MG63 (cell line): ENCODE measurements at regions not wholly inside any gene's neighbourhood (a gene's known extent, or its start where the extent isn't known, plus 50 kb on each side); places are given as distances from the start of the nearest gene placed in this dataset.
"Not testable (repeated sequence)": the region's sequence is repeated elsewhere in the genome, so short reads cannot be mapped to it uniquely, and the experiment has no call there.

ENCODE experiments used
- DNase-seq: peaks from one replicate; pipeline ENCODE4 v3.0.0-alpha.2; 2020
- H3K27me3 ChIP-seq: fragments of 250-450 bp; sonication (Bioruptor Pico); 2 replicates; pipeline ENCODE4 v1.5.1; 2020; ENCODE audit warnings: mild to moderate bottlenecking, moderate library complexity
- H3K36me3 ChIP-seq: fragments of 250-450 bp; sonication (Bioruptor Pico); 2 replicates; pipeline ENCODE4 v1.5.1; 2020; ENCODE audit warnings: mild to moderate bottlenecking, moderate library complexity
- H3K4me3 ChIP-seq: fragments of 250-450 bp; sonication (Bioruptor Pico); 2 replicates; pipeline ENCODE4 v1.5.1; 2020; ENCODE audit warnings: mild to moderate bottlenecking, moderate library complexity
- H3K9me3 ChIP-seq: fragments of 250-450 bp; sonication (Bioruptor Pico); 2 replicates; pipeline ENCODE4 v1.5.1; 2020; ENCODE audit warnings: mild to moderate bottlenecking, moderate library complexity

DNA sequence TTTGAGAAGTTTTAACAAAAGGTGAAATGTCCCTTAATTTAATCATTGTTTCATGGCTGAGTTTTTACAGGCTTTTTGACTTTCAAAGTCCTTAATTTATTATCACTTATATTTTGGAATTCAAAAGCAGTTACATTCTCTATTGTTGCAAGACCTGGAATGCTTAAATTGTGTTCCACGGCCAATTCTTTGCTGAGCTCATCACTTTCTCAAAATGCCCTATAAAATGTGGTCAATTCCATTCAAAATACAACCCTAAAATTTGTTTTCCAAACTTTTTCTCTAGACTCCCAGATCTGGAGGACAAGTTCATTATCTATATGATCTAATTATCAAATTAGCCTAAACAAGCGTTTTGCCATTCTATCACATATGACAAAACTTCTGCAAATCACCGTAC, 1051.2 kb downstream of the TDRD15 start:
- Histone ChIP-seq H3K4me3 (no peak overlapping the region), H3K9me3 (no peaks in the 10 kb centered on the region), H3K36me3 (no peaks in the 10 kb centered on the region), H3K27me3 (no peaks in the 10 kb centered on the region; the same call in 1 of the 2 replicates)
- DNase-seq, result no peak

DNA sequence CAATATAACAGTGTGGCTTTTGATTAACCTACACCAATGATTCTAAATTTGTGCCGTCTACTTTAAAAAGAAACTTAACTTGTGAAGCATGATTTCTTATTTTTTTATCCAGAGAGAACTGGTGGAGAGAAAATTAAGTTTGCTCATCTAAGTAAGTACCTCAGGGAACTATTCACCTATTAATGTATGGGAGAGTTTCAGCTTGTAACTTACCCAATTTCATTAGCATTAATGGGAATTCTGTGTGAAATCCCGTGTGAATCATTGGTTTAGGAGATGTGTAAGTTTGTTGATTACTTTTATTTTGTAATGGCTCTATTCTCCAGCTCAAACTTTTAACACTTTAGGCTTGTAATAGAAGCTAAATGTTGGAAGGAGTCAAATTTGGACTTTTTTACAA, 1061.5 kb downstream of the TDRD15 start:
- Histone ChIP-seq H3K27me3 (no peaks in the 10 kb centered on the region), H3K9me3 (no peaks in the 10 kb centered on the region), H3K36me3 (no peaks in the 10 kb centered on the region), H3K4me3 (no peak overlapping the region)
- DNase-seq, result no peak

- H3K36me3 ChIP-seq, H3K9me3 ChIP-seq, H3K27me3 ChIP-seq, DNase-seq, H3K4me3 ChIP-seq: not testable (repeated sequence)
Measured at GRCh38 chr2:22186261-22186828, 1062.6 kb downstream of the TDRD15 start.

GRCh38 chr2:22189893-22190480, 1066.2 kb downstream of the TDRD15 start:
- DNase-seq, result no peak
- Histone ChIP-seq H3K4me3 (no peak overlapping the region), H3K27me3 (no peaks in the 10 kb centered on the region), H3K36me3 (no peaks in the 10 kb centered on the region), H3K9me3 (no peaks in the 10 kb centered on the region)

DNA sequence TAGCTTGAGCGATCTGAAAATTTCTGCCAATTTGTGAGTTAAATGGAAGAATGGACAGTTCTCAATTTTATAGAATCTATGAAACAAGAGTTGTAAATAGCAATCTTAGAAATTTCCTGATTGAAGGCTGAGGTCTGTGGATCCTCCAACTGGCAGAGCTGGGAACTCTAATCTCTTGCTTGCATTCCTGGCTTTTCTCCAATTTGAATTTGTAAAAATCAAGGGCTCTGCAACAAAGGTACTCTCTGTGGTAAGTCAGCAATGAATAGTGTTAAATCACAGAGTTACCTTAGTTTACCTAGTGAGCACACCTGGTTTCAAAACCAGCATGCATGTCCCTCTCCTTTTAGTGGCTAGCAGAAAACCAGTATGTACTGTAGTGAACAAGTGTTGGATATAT, 1070.5 kb downstream of the TDRD15 start:
- H3K36me3 ChIP-seq, result no peaks in the 10 kb centered on the region
- no peaks in the 10 kb centered on the region for H3K9me3 ChIP-seq
- H3K27me3 ChIP-seq, result no peaks in the 10 kb centered on the region
- no peak overlapping the region for H3K4me3 ChIP-seq
- no peak for DNase-seq

DNA sequence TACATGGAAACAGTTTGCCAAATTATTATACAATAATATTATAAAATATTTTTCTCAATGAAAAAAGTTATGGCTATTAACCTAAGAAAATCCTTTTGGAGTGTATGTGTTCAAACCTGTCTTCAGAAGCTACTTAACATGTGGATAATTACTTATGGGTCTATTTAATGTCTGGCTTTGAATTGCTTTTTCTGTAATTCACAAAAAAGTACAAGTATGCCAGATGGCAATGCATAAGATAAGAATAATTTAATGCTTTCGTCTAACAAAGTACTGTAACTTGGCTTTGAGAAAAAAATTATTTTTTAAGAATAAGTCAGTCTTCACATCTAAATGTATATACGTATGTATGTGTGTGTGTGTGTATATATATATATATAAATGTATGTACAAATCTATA, 1073.0 kb downstream of the TDRD15 start:
- Histone ChIP-seq H3K36me3 (no peaks in the 10 kb centered on the region), H3K4me3 (no peak overlapping the region), H3K27me3 (no peaks in the 10 kb centered on the region), H3K9me3 (no peaks in the 10 kb centered on the region)
- no peak for DNase-seq

DNA sequence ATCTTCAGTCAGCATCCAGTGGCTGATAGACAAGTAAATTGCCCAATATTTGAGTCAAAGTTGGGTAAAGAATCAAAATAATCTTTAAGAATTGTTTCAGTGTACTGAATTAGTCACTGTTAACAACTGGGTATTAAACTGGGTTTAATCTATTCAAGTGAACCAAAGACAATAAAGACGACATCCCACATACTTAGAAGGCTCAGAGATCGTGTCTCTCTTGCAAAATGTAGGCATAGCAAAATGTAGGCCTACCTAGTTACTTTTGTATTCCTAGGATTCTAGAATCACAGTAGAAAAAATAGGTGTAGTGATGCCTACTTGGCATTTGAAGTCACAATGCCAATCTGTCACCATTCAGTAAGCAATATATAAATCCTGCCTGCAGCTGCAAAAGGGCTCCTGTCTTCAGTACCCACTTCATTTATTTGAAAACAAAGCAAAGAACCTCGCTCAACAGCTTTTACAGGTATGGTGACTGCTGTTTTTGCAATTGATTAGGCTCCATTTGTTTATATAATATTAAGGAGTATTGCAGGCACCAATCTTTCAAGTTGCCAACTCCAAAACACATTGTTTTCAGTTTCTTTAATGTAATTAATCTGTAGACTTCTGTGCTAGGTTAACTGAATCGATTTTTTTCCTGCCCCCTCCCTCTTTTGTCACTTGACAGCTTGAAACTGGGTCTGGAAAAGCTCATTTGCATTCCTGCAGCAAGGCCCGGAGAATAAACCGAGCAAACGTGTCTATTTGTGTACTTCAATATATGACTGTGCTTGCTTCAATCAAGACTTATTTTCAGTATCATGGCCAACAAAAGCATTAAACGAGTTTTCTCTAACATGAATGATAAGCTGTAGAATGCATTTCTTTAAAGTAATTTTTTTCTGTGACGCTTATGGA, 1074.9 kb downstream of the TDRD15 start:
- no peak for DNase-seq
- H3K36me3 ChIP-seq, result no peaks in the 10 kb centered on the region
- no peaks in the 10 kb centered on the region for H3K27me3 ChIP-seq
- H3K9me3 ChIP-seq, result no peaks in the 10 kb centered on the region
- H3K4me3 ChIP-seq, result no peak overlapping the region

GRCh38 chr2:22199994-22200393, 1076.2 kb downstream of the TDRD15 start:
- no peaks in the 10 kb centered on the region for H3K27me3 ChIP-seq
- DNase-seq, result no peak

GRCh38 chr2:22209545-22209944, 1085.8 kb downstream of the TDRD15 start:
- no peaks in the 10 kb centered on the region for H3K36me3 ChIP-seq
- no peak overlapping the region for H3K4me3 ChIP-seq
- DNase-seq, result no peak
- no peaks in the 10 kb centered on the region for H3K9me3 ChIP-seq
- H3K27me3 ChIP-seq, result no peaks in the 10 kb centered on the region

More at GRCh38 chr2:22199994-22200393, 1076.2 kb downstream of the TDRD15 start:
- no peaks in the 10 kb centered on the region for H3K9me3 ChIP-seq
- no peak overlapping the region for H3K4me3 ChIP-seq
- no peaks in the 10 kb centered on the region for H3K36me3 ChIP-seq

GRCh38 chr2:22213237-22213636, 1089.5 kb downstream of the TDRD15 start:
- H3K4me3 ChIP-seq, result no peak overlapping the region

DNA sequence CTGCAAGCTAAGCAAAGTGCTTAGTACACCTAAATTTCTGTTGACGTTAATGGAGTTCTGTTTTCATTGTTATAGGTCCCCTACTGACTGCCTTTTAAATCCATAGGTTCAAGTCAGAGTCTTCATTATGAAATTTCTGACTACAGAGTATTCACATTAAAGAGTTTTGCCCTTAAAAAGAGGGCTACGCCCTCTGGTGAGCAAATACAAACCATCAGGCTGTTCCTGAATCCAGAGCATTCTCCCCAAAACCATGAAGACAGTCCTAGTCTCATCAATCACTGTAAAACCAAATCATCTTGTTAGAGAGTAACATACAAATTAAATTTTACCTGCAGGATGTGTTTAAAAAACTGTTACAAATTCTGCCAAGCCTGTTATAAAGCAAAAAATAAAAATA, 1091.7 kb downstream of the TDRD15 start:
- no peaks in the 10 kb centered on the region for H3K36me3 ChIP-seq
- H3K4me3 ChIP-seq, result no peak overlapping the region
- DNase-seq, result no peak
- no peaks in the 10 kb centered on the region for H3K9me3 ChIP-seq
- no peaks in the 10 kb centered on the region for H3K27me3 ChIP-seq

More at GRCh38 chr2:22213237-22213636, 1089.5 kb downstream of the TDRD15 start:
- Histone ChIP-seq H3K36me3 (no peaks in the 10 kb centered on the region), H3K9me3 (no peaks in the 10 kb centered on the region), H3K27me3 (no peaks in the 10 kb centered on the region)
- no peak for DNase-seq

GRCh38 chr2:22217881-22218280, 1094.1 kb downstream of the TDRD15 start:
- Histone ChIP-seq H3K36me3 (no peaks in the 10 kb centered on the region), H3K9me3 (no peaks in the 10 kb centered on the region), H3K4me3 (no peak overlapping the region), H3K27me3 (no peaks in the 10 kb centered on the region)
- no peak for DNase-seq

- Histone ChIP-seq H3K4me3 (no peak overlapping the region), H3K36me3 (no peaks in the 10 kb centered on the region), H3K27me3 (no peaks in the 10 kb centered on the region), H3K9me3 (no peaks in the 10 kb centered on the region)
- no peak for DNase-seq
Measured at GRCh38 chr2:22221006-22221405, 1097.2 kb downstream of the TDRD15 start.

GRCh38 chr2:22238967-22239366, 1115.2 kb downstream of the TDRD15 start:
- Histone ChIP-seq H3K36me3 (no peaks in the 10 kb centered on the region), H3K9me3 (no peaks in the 10 kb centered on the region), H3K27me3 (no peaks in the 10 kb centered on the region), H3K4me3 (no peak overlapping the region)
- DNase-seq, result no peak

GRCh38 chr2:22247466-22247865, 1123.7 kb downstream of the TDRD15 start:
- DNase-seq, result no peak
- Histone ChIP-seq H3K4me3 (no peak overlapping the region), H3K27me3 (no peaks in the 10 kb centered on the region), H3K9me3 (no peaks in the 10 kb centered on the region), H3K36me3 (no peaks in the 10 kb centered on the region)

GRCh38 chr2:22248851-22249250, 1125.1 kb downstream of the TDRD15 start:
- H3K27me3 ChIP-seq, result no peaks in the 10 kb centered on the region
- H3K36me3 ChIP-seq, result no peaks in the 10 kb centered on the region
- no peak for DNase-seq
- no peaks in the 10 kb centered on the region for H3K9me3 ChIP-seq
- no peak overlapping the region for H3K4me3 ChIP-seq

DNA sequence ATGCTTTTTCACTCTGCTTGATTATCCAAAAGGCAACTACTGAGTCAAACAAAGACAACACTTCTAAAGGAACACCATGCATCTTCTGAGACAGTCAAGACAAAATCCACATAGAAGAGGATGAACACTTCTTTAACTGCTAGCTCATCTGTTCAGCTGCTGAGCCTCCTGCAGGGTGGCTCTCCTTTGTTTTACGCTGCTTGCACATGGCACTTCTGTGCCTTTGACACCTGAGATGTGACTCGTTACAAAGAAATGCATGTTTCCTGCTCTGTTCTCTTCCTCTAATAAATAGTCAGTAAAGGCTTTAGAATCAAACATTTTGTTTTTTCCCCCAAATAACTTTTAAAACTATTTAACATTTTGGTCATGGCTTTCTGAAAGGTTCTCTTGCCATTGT, 1129.4 kb downstream of the TDRD15 start:
- Histone ChIP-seq H3K36me3 (no peaks in the 10 kb centered on the region), H3K27me3 (no peaks in the 10 kb centered on the region), H3K4me3 (no peak overlapping the region), H3K9me3 (no peaks in the 10 kb centered on the region)
- DNase-seq, result no peak

GRCh38 chr2:22261165-22261564, 1123.8 kb upstream of the KLHL29 start:
- no peak for DNase-seq
- Histone ChIP-seq H3K27me3 (no peaks in the 10 kb centered on the region), H3K4me3 (no peak overlapping the region), H3K36me3 (no peaks in the 10 kb centered on the region), H3K9me3 (no peaks in the 10 kb centered on the region)
